HL-60 (cell line): ENCODE measurements at regions not wholly inside any gene's neighbourhood (a gene's known extent, or its start where the extent isn't known, plus 50 kb on each side); places are given as distances from the start of the nearest gene placed in this dataset.

Experiments
- DNase-seq, 2 experiments: peaks; one replicate each; pipeline ENCODE4 v3.0.0-alpha.2; 2010 to 2020; ENCODE audit warnings: low read depth in 1 of 2, low spot score in 1 of 2
- H3K27ac ChIP-seq: fragments of 250-450 bp; sonication (Bioruptor Pico); replicated peaks from 2 replicates; pipeline ENCODE4 v1.5.1; 2020; ENCODE audit warnings: mild to moderate bottlenecking, moderate library complexity
- H3K27me3 ChIP-seq: fragments of 250-450 bp; sonication (Bioruptor Pico); 2 replicates; pipeline ENCODE4 v1.5.1; 2021; ENCODE audit warnings: mild to moderate bottlenecking, moderate library complexity; ENCODE audit not compliant: insufficient read depth, poor library complexity, severe bottlenecking
- H3K4me3 ChIP-seq: replicated peaks from 2 replicates; pipeline ENCODE4 v1.5.1; 2011; ENCODE audit warnings: mild to moderate bottlenecking, control low read depth, low read length; ENCODE audit not compliant: insufficient read depth
- CTCF ChIP-seq: IDR thresholded peaks from one replicate; pipeline ENCODE4 v1.5.1; 2011; ENCODE audit warnings: low read length, control low read depth, inconsistent platforms; ENCODE audit not compliant: insufficient read depth
- GABPA ChIP-seq: IDR thresholded peaks from 2 replicates; pipeline ENCODE4 v1.6.1; 2012; ENCODE audit warnings: low read depth
- POLR2AphosphoS5 ChIP-seq: IDR thresholded peaks from 2 replicates; pipeline ENCODE4 v1.6.1; 2012; ENCODE audit warnings: low read depth
- REST ChIP-seq: IDR thresholded peaks from 2 replicates; pipeline ENCODE4 v1.6.1; 2012; ENCODE audit warnings: low read depth; ENCODE audit not compliant: insufficient replicate concordance
- SPI1 ChIP-seq: IDR thresholded peaks from 2 replicates; pipeline ENCODE4 v1.6.1; 2012; ENCODE audit warnings: low read depth, mild to moderate bottlenecking, borderline replicate concordance

DNA sequence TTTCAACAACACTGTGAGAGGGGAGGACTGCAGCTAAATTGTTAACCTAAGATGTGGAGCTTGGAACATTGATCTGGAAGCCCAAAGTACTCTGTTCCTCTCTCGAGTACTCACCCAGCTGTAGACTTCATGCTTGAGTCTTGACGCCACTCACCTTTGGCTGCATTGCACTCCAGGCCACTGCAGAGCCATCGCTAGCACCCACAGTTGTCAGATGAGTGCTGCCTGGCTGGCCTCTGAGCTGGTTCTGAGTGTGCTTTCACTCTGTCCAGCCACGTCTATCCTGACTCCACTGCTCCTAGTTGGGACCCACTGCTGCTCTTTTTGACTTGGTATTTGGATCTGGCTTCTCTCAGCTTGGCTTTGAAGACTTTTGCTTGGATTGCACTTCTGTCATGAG lies 552.1 kb downstream of the DCDC2C start:
- TF ChIP-seq REST (no peak), SPI1 (no peak), CTCF (no peak), GABPA (no peak), POLR2AphosphoS5 (no peak)
- Histone ChIP-seq H3K27me3 (no peaks in the 10 kb centered on the region), H3K27ac (no peak overlapping the region), H3K4me3 (no peak overlapping the region)
- no peak for DNase-seq

DNA sequence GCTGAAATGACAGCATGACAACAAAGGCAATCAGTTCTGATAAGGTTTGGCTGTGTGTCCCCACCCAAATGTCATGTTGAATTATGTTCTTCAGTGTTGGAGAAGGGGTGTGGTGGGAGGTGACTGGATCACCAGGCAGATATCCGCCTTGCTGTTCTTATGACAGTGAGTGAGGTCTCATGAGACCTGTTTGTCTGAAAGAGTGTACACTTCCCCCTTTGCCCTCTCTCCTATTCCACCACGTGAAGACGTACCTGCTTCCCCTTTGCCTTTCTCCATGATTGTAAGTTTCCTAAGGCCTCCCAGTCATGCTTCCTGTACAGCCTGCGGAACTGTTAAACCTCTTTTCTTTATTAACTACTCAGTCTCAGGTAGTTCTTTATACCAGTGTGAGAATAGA lies 553.0 kb downstream of the DCDC2C start:
- H3K27me3 ChIP-seq: no peaks in the 10 kb centered on the region
- TF ChIP-seq POLR2AphosphoS5: no peak
- no peak for TF ChIP-seq CTCF
- no peak for TF ChIP-seq GABPA
- TF ChIP-seq REST: no peak
- TF ChIP-seq SPI1: no peak
- H3K27ac ChIP-seq: no peak overlapping the region
- no peak overlapping the region for H3K4me3 ChIP-seq
- DNase-seq: no peak

GRCh38 chr2:4258563-4258962 lies 555.2 kb downstream of the DCDC2C start:
- no peak for DNase-seq
- no peak overlapping the region for H3K4me3 ChIP-seq
- H3K27me3 ChIP-seq: no peaks in the 10 kb centered on the region
- no peak overlapping the region for H3K27ac ChIP-seq
- TF ChIP-seq REST (no peak), SPI1 (no peak), CTCF (no peak), POLR2AphosphoS5 (no peak), GABPA (no peak)
